ENCODE measurements at regions not wholly inside any gene's neighbourhood (a gene's known extent, or its start where the extent isn't known, plus 50 kb on each side); places are given as distances from the start of the nearest gene placed in this dataset.

- no peak for DNase-seq
These were observed 530.4 kb upstream of the TENM4 start for GRCh38 chr11:79971255-79971654.

- DNase-seq, result no peak
These were observed 525.8 kb upstream of the TENM4 start for GRCh38 chr11:79966592-79966991.

- no peak for DNase-seq
These were observed 523.2 kb upstream of the TENM4 start for GRCh38 chr11:79963856-79964645.

- DNase-seq, result no peak
These were observed 519.6 kb upstream of the TENM4 start for GRCh38 chr11:79960461-79960860.

- DNase-seq, result no peak
These were observed 518.5 kb upstream of the TENM4 start for GRCh38 chr11:79959318-79959717.

- no peak for DNase-seq
These were observed 516.9 kb upstream of the TENM4 start for GRCh38 chr11:79957702-79958101.

GRCh38 chr11:79956061-79956460 is 515.2 kb upstream of the TENM4 start:
- no peak for DNase-seq

GRCh38 chr11:79953629-79954028 is 512.8 kb upstream of the TENM4 start:
- DNase-seq, result no peak

- no peak for DNase-seq
These were observed 509.9 kb upstream of the TENM4 start for GRCh38 chr11:79950741-79951140.

- no peak for DNase-seq
These were observed 509.3 kb upstream of the TENM4 start for GRCh38 chr11:79950172-79950571.

GRCh38 chr11:79949574-79949973 is 508.7 kb upstream of the TENM4 start:
- DNase-seq, result no peak

- no peak for DNase-seq
These were observed 501.8 kb upstream of the TENM4 start for GRCh38 chr11:79942646-79943045.

- DNase-seq, result no peak
These were observed 501.3 kb upstream of the TENM4 start for GRCh38 chr11:79942090-79942489.

- DNase-seq, result no peak
These were observed 500.3 kb upstream of the TENM4 start for GRCh38 chr11:79940974-79941735.

- no peak for DNase-seq
These were observed 499.3 kb upstream of the TENM4 start for GRCh38 chr11:79940165-79940564.

GRCh38 chr11:79939111-79939510 is 498.3 kb upstream of the TENM4 start:
- DNase-seq, result no peak

GRCh38 chr11:79937676-79938334 is 497.0 kb upstream of the TENM4 start:
- no peak for DNase-seq

- DNase-seq, result no peak
These were observed 491.8 kb upstream of the TENM4 start for GRCh38 chr11:79932612-79933011.

- no peak for DNase-seq
These were observed 490.9 kb upstream of the TENM4 start for GRCh38 chr11:79931692-79932091.

GRCh38 chr11:79926707-79927106 is 485.9 kb upstream of the TENM4 start:
- DNase-seq, result no peak

GRCh38 chr11:79925570-79925969 is 484.7 kb upstream of the TENM4 start:
- DNase-seq, result no peak

GRCh38 chr11:79922641-79923040 is 481.8 kb upstream of the TENM4 start:
- DNase-seq, result no peak

GRCh38 chr11:79920480-79920879 is 479.6 kb upstream of the TENM4 start:
- DNase-seq, result no peak

GRCh38 chr11:79919350-79919749 is 478.5 kb upstream of the TENM4 start:
- no peak for DNase-seq
